HCT116 (cell line): ENCODE measurements at regions not wholly inside any gene's neighbourhood (a gene's known extent, or its start where the extent isn't known, plus 50 kb on each side); places are given as distances from the start of the nearest gene placed in this dataset.

Experiments
- ATAC-seq: fragments of 200-7000 bp; cut with Tn5 transposase; 2 replicates; pipeline ENCODE4 v1.9.1; 2020; ENCODE audit warnings: mild to moderate bottlenecking, moderate library complexity
- BruUV-seq: library from RNA; stranded (reverse); fragments of 400-500 nt; replicated peaks from 2 replicates; lab custom pipeline; 2021; lab: Mats Ljungman, UMichigan
- CTCF ChIA-PET: fragments of 300-600 bp; sonication (Branson Sonifier 250); formaldehyde crosslinking; loops from one replicate; lab custom pipeline; 2021; ENCODE audit warnings: antibody characterized with exemption; lab: Charles Lee
- POLR2A ChIA-PET: fragments of 300-600, 350-600 bp; sonication (Branson Sonifier 250); formaldehyde crosslinking; loops from one replicate; lab custom pipeline; 2021; ENCODE audit warnings: antibody characterized with exemption; lab: Charles Lee
- RAD21 ChIA-PET, 2 experiments: fragments of 300-600 bp; sonication (Branson Sonifier 250); formaldehyde crosslinking; loops; one replicate each; lab custom pipeline; 2023; ENCODE audit warnings: low total read pairs in 2 of 2; ENCODE audit not compliant: uncharacterized antibody in 2 of 2, unreplicated experiment in 2 of 2, low non-redundant PET in 1 of 2; lab: Charles Lee
- DNase-seq: peaks from one replicate; pipeline ENCODE4 v3.0.0-alpha.2; 2010; ENCODE audit warnings: low read depth, low spot score
- H2AFZ ChIP-seq: fragments of 200-600 bp; shearing (Covaris generic), sonication (generic); 2 replicates; pipeline ENCODE4 v1.6.1; 2017; ENCODE audit warnings: low read depth, mixed run types, mixed read lengths, antibody characterized with exemption, low read length; ENCODE audit not compliant: poor library complexity, severe bottlenecking
- H3K27ac ChIP-seq: 2 replicates; pipeline ENCODE4 v1.5.1; 2012; ENCODE audit warnings: low read depth, low read length
- H3K27me3 ChIP-seq: fragments of 200-600 bp; sonication (generic); 2 replicates; pipeline ENCODE4 v1.6.1; 2016; ENCODE audit warnings: mixed run types, low read length, mixed read lengths; ENCODE audit not compliant: insufficient read depth
- H3K36me3 ChIP-seq, 2 experiments: fragments of 200-500 bp in 1 of 2; fragments of 200-600 bp in 1 of 2; sonication (Bioruptor generic) in 1 of 2; sonication (generic) in 1 of 2; 2 replicates each; pipeline versions ENCODE4 v1.5.1 to v1.6.1; 2014 to 2016; ENCODE audit warnings: low read length in 2 of 2, inconsistent platforms in 1 of 2, mixed read lengths in 1 of 2, mixed run types in 1 of 2; ENCODE audit not compliant: insufficient read depth in 2 of 2, control insufficient read depth in 1 of 2
- H3K4me1 ChIP-seq, 2 experiments: fragments of 200-600 bp in 1 of 2; sonication (generic) in 1 of 2; 2 replicates each; pipeline versions ENCODE4 v1.5.1 to v1.6.1; 2012 to 2017; ENCODE audit warnings: low read length in 2 of 2, inconsistent platforms in 1 of 2, mild to moderate bottlenecking in 1 of 2, mixed read lengths in 1 of 2, mixed run types in 1 of 2, moderate library complexity in 1 of 2; ENCODE audit not compliant: insufficient read depth in 2 of 2, control insufficient read depth in 1 of 2
- H3K4me2 ChIP-seq: fragments of 200-600 bp; sonication (generic); 2 replicates; pipeline ENCODE4 v1.6.1; 2017; ENCODE audit warnings: mixed run types, low read length, mixed read lengths
- H3K4me3 ChIP-seq, 2 experiments: fragments of 200-600 bp in 1 of 2; sonication (generic) in 1 of 2; replicated peaks in 1 of 2; 2 replicates each; pipeline ENCODE4 v1.5.1; 2011 to 2016; ENCODE audit warnings: low read length in 2 of 2, control low read depth in 1 of 2, low read depth in 1 of 2, mild to moderate bottlenecking in 1 of 2, mixed read lengths in 1 of 2, mixed run types in 1 of 2
- H3K79me2 ChIP-seq: fragments of 200-600 bp; sonication (generic); 2 replicates; pipeline ENCODE4 v1.6.1; 2017; ENCODE audit warnings: mild to moderate bottlenecking, mixed run types, low read length, moderate library complexity, mixed read lengths; ENCODE audit not compliant: insufficient read depth
- H3K9ac ChIP-seq: fragments of 200-600 bp; sonication (generic); 2 replicates; pipeline ENCODE4 v1.6.1; 2016; ENCODE audit warnings: low read length, mixed read lengths
- H3K9me2 ChIP-seq: fragments of 200-600 bp; sonication (generic), shearing (Covaris generic); 2 replicates; pipeline ENCODE4 v1.6.1; 2017; ENCODE audit warnings: mixed run types, mild to moderate bottlenecking, moderate library complexity; ENCODE audit not compliant: insufficient read depth
- H3K9me3 ChIP-seq, 2 experiments: fragments of 200-500 bp in 1 of 2; fragments of 200-600 bp in 1 of 2; sonication (Bioruptor generic) in 1 of 2; sonication (generic) in 1 of 2; 2 replicates each; pipeline ENCODE4 v1.6.1; 2014 to 2017; ENCODE audit warnings: low read length in 2 of 2, mixed read lengths in 2 of 2, inconsistent platforms in 1 of 2, low read depth in 1 of 2, mild to moderate bottlenecking in 1 of 2, mixed run types in 1 of 2, moderate library complexity in 1 of 2; ENCODE audit not compliant: control insufficient read depth in 1 of 2, insufficient read depth in 1 of 2
- H4K20me1 ChIP-seq: fragments of 200-600 bp; sonication (generic), shearing (Covaris generic); 2 replicates; pipeline ENCODE4 v1.6.1; 2017; ENCODE audit warnings: mixed run types, mild to moderate bottlenecking, moderate library complexity; ENCODE audit not compliant: insufficient read depth
- ATF3 ChIP-seq: IDR thresholded peaks from 2 replicates; pipeline ENCODE4 v1.6.1; 2012
- CEBPB ChIP-seq: IDR thresholded peaks from 2 replicates; pipeline ENCODE4 v1.6.1; 2012; ENCODE audit warnings: low read depth
- EGR1 ChIP-seq: IDR thresholded peaks from 2 replicates; pipeline ENCODE4 v1.6.1; 2012; ENCODE audit warnings: low read depth
- ELF1 ChIP-seq: IDR thresholded peaks from 2 replicates; pipeline ENCODE4 v1.6.1; 2012; ENCODE audit warnings: low read depth, borderline replicate concordance
- EZH2 ChIP-seq: fragments of 200-600 bp; sonication (generic); IDR thresholded peaks from 2 replicates; pipeline ENCODE4 v1.6.1; 2017; ENCODE audit warnings: antibody characterized with exemption, mixed run types
- EZH2phosphoT487 ChIP-seq: fragments of 200-600 bp; IDR thresholded peaks from 2 replicates; pipeline ENCODE4 v1.6.1; 2018; ENCODE audit warnings: antibody characterized with exemption, borderline replicate concordance
- FOSL1 ChIP-seq: IDR thresholded peaks from 2 replicates; pipeline ENCODE4 v1.6.1; 2012; ENCODE audit warnings: low read depth
- JUND ChIP-seq: IDR thresholded peaks from 2 replicates; pipeline ENCODE4 v1.6.1; 2012
- POLR2A ChIP-seq: IDR thresholded peaks from 2 replicates; pipeline ENCODE4 v1.7.0; 2011; ENCODE audit warnings: borderline replicate concordance; ENCODE audit not compliant: insufficient read depth, insufficient read length; ENCODE audit errors: extremely low read depth
- POLR2AphosphoS5 ChIP-seq: IDR thresholded peaks from 2 replicates; pipeline ENCODE4 v1.6.1; 2011; ENCODE audit warnings: mild to moderate bottlenecking, low read depth, low read length, moderate library complexity
- RAD21 ChIP-seq: IDR thresholded peaks from 2 replicates; pipeline ENCODE4 v1.6.1; 2012; ENCODE audit warnings: low read depth, mild to moderate bottlenecking
- SIN3A ChIP-seq: IDR thresholded peaks from 2 replicates; pipeline ENCODE4 v1.6.1; 2012; ENCODE audit warnings: low read depth
- SP1 ChIP-seq: IDR thresholded peaks from 2 replicates; pipeline ENCODE4 v1.6.1; 2012; ENCODE audit warnings: low read depth
- SRF ChIP-seq: IDR thresholded peaks from 2 replicates; pipeline ENCODE4 v1.6.1; 2012; ENCODE audit warnings: low read depth
- ZFX ChIP-seq: fragments of 450-650 bp; IDR thresholded peaks from 2 replicates; pipeline ENCODE4 v1.6.1; 2017
- intact Hi-C: fragments of 100-400 bp; cut with micrococcal nuclease; formaldehyde crosslinking; loops from 2 replicates; pipeline ENCODE4 v1.10.0; 2022
- TF ChIP-seq, protein P1 (sequence below): IDR thresholded peaks from 2 replicates; pipeline ENCODE4 v1.6.1; 2012
- TF ChIP-seq, protein P2 (sequence below): IDR thresholded peaks from 2 replicates; pipeline ENCODE4 v1.6.1; 2012; ENCODE audit warnings: low read depth

GRCh38 chr4:66376921-66377320, 706.6 kb upstream of the EPHA5 start:
- intact Hi-C loops, result no loop called here
- POLR2A ChIA-PET, result no interaction called here

GRCh38 chr4:66376396-66376795, 706.1 kb upstream of the EPHA5 start:
- ChIA-PET POLR2A (no interaction called here), CTCF (no interaction called here), RAD21 (no interaction called here)
- ATAC-seq (no peak), DNase-seq (no peak)
- Histone ChIP-seq H3K4me2 (no peak overlapping the region), H3K79me2 (no peaks in the 10 kb centered on the region), H3K27ac (no peak overlapping the region), H3K9me3 (peaks cover 6 to 13% of the 10 kb centered on the region in 2 experiments; a peak in 1 of 4 replicates), H3K9me2 (no peaks in the 10 kb centered on the region), H4K20me1 (no peaks in the 10 kb centered on the region), H3K27me3 (no peaks in the 10 kb centered on the region), H3K4me1 (no peaks in the 10 kb centered on the region), H2AFZ (no peak overlapping the region), H3K9ac (no peak overlapping the region), H3K4me3 (no peak overlapping the region), H3K36me3 (no peaks in the 10 kb centered on the region)
- TF ChIP-seq RAD21 (no peak), SIN3A (no peak), EZH2phosphoT487 (no peak), POLR2A (no peak), SP1 (no peak), EGR1 (no peak), CEBPB (no peak), ATF3 (no peak), FOSL1 (no peak), ELF1 (no peak), EZH2 (no peak), JUND (no peak), SRF (no peak)
- TF ChIP-seq, protein P1, sequence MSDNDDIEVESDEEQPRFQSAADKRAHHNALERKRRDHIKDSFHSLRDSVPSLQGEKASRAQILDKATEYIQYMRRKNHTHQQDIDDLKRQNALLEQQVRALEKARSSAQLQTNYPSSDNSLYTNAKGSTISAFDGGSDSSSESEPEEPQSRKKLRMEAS, result no peak
- TF ChIP-seq, protein P2, sequence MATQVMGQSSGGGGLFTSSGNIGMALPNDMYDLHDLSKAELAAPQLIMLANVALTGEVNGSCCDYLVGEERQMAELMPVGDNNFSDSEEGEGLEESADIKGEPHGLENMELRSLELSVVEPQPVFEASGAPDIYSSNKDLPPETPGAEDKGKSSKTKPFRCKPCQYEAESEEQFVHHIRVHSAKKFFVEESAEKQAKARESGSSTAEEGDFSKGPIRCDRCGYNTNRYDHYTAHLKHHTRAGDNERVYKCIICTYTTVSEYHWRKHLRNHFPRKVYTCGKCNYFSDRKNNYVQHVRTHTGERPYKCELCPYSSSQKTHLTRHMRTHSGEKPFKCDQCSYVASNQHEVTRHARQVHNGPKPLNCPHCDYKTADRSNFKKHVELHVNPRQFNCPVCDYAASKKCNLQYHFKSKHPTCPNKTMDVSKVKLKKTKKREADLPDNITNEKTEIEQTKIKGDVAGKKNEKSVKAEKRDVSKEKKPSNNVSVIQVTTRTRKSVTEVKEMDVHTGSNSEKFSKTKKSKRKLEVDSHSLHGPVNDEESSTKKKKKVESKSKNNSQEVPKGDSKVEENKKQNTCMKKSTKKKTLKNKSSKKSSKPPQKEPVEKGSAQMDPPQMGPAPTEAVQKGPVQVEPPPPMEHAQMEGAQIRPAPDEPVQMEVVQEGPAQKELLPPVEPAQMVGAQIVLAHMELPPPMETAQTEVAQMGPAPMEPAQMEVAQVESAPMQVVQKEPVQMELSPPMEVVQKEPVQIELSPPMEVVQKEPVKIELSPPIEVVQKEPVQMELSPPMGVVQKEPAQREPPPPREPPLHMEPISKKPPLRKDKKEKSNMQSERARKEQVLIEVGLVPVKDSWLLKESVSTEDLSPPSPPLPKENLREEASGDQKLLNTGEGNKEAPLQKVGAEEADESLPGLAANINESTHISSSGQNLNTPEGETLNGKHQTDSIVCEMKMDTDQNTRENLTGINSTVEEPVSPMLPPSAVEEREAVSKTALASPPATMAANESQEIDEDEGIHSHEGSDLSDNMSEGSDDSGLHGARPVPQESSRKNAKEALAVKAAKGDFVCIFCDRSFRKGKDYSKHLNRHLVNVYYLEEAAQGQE, result no peak
- BruUV-seq, result no TSS peak
- intact Hi-C loops, result no loop called here

More at GRCh38 chr4:66376921-66377320, 706.6 kb upstream of the EPHA5 start:
- Histone ChIP-seq H3K27me3 (no peaks in the 10 kb centered on the region), H3K27ac (no peak overlapping the region), H3K36me3 (no peaks in the 10 kb centered on the region), H3K4me3 (no peak overlapping the region), H3K9ac (no peak overlapping the region), H4K20me1 (no peaks in the 10 kb centered on the region), H3K79me2 (no peaks in the 10 kb centered on the region), H3K9me2 (no peaks in the 10 kb centered on the region), H3K9me3 (peaks cover 6 to 13% of the 10 kb centered on the region in 2 experiments; a peak in 1 of 4 replicates), H2AFZ (no peak overlapping the region), H3K4me2 (no peak overlapping the region), H3K4me1 (no peaks in the 10 kb centered on the region)
- TF ChIP-seq ZFX (no peak), POLR2AphosphoS5 (no peak), SP1 (no peak), SRF (no peak)
- TF ChIP-seq, protein P1, result no peak
- CTCF ChIA-PET, result no interaction called here
- RAD21 ChIA-PET, result no interaction called here
- DNase-seq (no peak), ATAC-seq (no peak)
- BruUV-seq, result no TSS peak
